ENCODE measurements at regions not wholly inside any gene's neighbourhood (a gene's known extent, or its start where the extent isn't known, plus 50 kb on each side); places are given as distances from the start of the nearest gene placed in this dataset.
A peak's percentile ranks its signal among the peaks of the same experiment; 100 is the strongest.

GRCh38 chr10:44513591-44513990 is 128.7 kb upstream of the CXCL12 start:
- ATAC-seq (ENCODE audit: low FRiP score): peak; percentile 61
- TF ChIP-seq CTCF (IDR thresholded peaks at IDR 0.05): no peak
- no peak for DNase-seq (ENCODE audit: low spot score)

- DNase-seq (ENCODE audit: low spot score) (no peak), ATAC-seq (ENCODE audit: low FRiP score) (no peak)
- TF ChIP-seq CTCF (IDR thresholded peaks at IDR 0.05): no peak
These were observed 132.0 kb upstream of the CXCL12 start for GRCh38 chr10:44516891-44517290.

- DNase-seq (ENCODE audit: low spot score) (no peak), ATAC-seq (ENCODE audit: low FRiP score) (no peak)
- TF ChIP-seq CTCF (IDR thresholded peaks at IDR 0.05): no peak
These were observed 132.7 kb upstream of the CXCL12 start for GRCh38 chr10:44517635-44518034.

- no peak for DNase-seq (ENCODE audit: low spot score)
- ATAC-seq (ENCODE audit: low FRiP score): no peak
- TF ChIP-seq CTCF (IDR thresholded peaks at IDR 0.05): no peak
These were observed 134.5 kb upstream of the CXCL12 start for GRCh38 chr10:44519361-44519760.

- DNase-seq (ENCODE audit: low spot score) (no peak), ATAC-seq (ENCODE audit: low FRiP score) (no peak)
- no peak for TF ChIP-seq CTCF (IDR thresholded peaks at IDR 0.05)
These were observed 135.8 kb upstream of the CXCL12 start for GRCh38 chr10:44520651-44521050.

- ATAC-seq (ENCODE audit: low FRiP score) (no peak), DNase-seq (ENCODE audit: low spot score) (no peak)
- no peak for TF ChIP-seq CTCF (IDR thresholded peaks at IDR 0.05)
These were observed 154.3 kb upstream of the CXCL12 start for GRCh38 chr10:44539178-44539577.

GRCh38 chr10:44552726-44553125 is 167.8 kb upstream of the CXCL12 start:
- ATAC-seq (ENCODE audit: low FRiP score) (no peak), DNase-seq (ENCODE audit: low spot score) (no peak)
- no peak for TF ChIP-seq CTCF (IDR thresholded peaks at IDR 0.05)
